Mucosa of rectum (tissue), 2 donors: ENCODE measurements at regions not wholly inside any gene's neighbourhood (a gene's known extent, or its start where the extent isn't known, plus 50 kb on each side); places are given as distances from the start of the nearest gene placed in this dataset.

Experiments
- H3K27ac ChIP-seq, 2 donors: one replicate each; pipeline ENCODE4 v1.7.0; 2013; ENCODE audit warnings: inconsistent platforms in 2 of 2, low read depth in 2 of 2, low read length in 2 of 2
- H3K27me3 ChIP-seq, 2 donors: one replicate each; pipeline ENCODE4 v1.7.0; 2013; ENCODE audit warnings: low read length in 2 of 2; ENCODE audit not compliant: control insufficient read depth in 2 of 2, insufficient read depth in 2 of 2
- H3K36me3 ChIP-seq, 2 donors: one replicate each; pipeline ENCODE4 v1.7.0; 2013; ENCODE audit warnings: low read length in 2 of 2; ENCODE audit not compliant: control insufficient read depth in 2 of 2, insufficient read depth in 2 of 2
- H3K4me1 ChIP-seq, 2 donors: one replicate each; pipeline ENCODE4 v1.7.0; 2013; ENCODE audit warnings: low read length in 2 of 2, mild to moderate bottlenecking in 1 of 2; ENCODE audit not compliant: control insufficient read depth in 2 of 2, insufficient read depth in 2 of 2
- H3K4me3 ChIP-seq, 2 donors: one replicate each; pipeline ENCODE4 v1.7.0; 2013; ENCODE audit warnings: low read length in 2 of 2
- H3K9ac ChIP-seq, 2 donors: one replicate each; pipeline ENCODE4 v1.7.0; 2013; ENCODE audit warnings: low read length in 2 of 2, low read depth in 1 of 2, mild to moderate bottlenecking in 1 of 2
- H3K9me3 ChIP-seq, 2 donors: one replicate each; pipeline ENCODE4 v1.7.0; 2013; ENCODE audit warnings: low read length in 2 of 2; ENCODE audit not compliant: control insufficient read depth in 2 of 2
- donor health status: healthy.
- donor health status: Normal muscosa, but diverticular disease.

DNA sequence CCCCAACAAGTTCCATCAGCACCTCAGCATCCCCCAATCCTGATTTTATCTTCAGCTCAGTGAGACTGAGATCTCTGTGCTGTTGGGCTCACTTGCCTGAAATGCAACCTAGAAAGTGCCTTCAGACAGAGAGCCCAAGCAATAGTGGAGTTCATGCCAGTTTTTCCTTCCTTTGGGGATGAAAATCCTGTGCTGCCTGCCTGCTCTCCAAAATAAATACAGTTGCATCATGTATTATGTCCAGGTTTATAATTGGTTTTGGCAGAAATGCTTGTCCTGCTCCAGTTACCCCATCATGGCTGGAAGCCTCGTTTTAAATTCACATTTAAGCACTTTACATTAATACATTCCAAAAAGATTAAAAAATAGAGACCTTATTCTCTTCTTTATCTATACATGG is 1865.5 kb upstream of the TENM3 start:
- Histone ChIP-seq H3K27me3 (no peaks in the 10 kb centered on the region), H3K27ac (no peak overlapping the region), H3K4me1 (no peaks in the 10 kb centered on the region), H3K4me3 (no peak overlapping the region), H3K36me3 (no peaks in the 10 kb centered on the region), H3K9me3 (no peaks in the 10 kb centered on the region), H3K9ac (no peak overlapping the region)

DNA sequence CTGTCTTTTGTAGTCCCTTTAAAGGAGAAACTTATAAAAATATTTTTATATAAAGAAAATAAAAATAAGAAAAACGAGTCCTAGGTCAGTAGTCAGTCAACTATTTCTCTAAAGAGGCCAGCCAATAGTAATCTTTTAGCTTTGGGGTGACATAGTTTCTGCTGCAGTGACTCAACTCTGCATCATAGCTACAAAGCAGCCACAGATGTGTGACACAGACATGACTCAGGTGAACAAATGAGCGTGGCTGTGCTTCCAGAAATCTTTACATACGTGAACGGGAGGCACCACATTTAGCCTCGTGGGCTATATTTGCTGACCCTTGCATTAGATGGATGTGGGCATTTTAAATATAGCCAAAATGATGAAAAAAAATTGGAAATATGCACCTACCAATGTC is 1862.5 kb upstream of the TENM3 start:
- Histone ChIP-seq H3K4me1 (no peaks in the 10 kb centered on the region), H3K9me3 (no peaks in the 10 kb centered on the region), H3K36me3 (no peaks in the 10 kb centered on the region), H3K27me3 (no peaks in the 10 kb centered on the region), H3K9ac (no peak overlapping the region), H3K4me3 (no peak overlapping the region), H3K27ac (no peak overlapping the region)

DNA sequence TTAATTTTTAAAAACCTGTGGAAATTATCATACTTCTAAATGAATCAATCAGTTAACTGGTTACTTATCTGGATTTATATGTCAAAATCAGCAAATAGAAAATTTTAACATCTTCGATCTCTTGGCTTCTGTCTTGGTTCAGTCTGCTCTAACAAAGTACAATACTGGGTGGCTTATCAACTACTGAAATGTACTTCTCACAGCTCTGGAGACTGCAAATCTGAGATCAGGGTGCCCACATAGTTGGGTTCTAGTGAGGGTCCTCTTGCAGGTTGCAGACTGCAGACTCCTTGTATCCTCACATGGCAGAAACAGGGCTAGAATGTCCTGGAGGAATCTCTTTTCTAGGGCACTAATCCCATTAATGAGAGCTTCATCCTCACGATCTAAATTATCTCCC is 1851.6 kb upstream of the TENM3 start:
- H3K9me3 ChIP-seq = no peaks in the 10 kb centered on the region
- no peak overlapping the region for H3K9ac ChIP-seq
- H3K4me1 ChIP-seq = no peaks in the 10 kb centered on the region
- H3K36me3 ChIP-seq = no peaks in the 10 kb centered on the region
- no peaks in the 10 kb centered on the region for H3K27me3 ChIP-seq
- H3K27ac ChIP-seq = no peak overlapping the region
- no peak overlapping the region for H3K4me3 ChIP-seq

DNA sequence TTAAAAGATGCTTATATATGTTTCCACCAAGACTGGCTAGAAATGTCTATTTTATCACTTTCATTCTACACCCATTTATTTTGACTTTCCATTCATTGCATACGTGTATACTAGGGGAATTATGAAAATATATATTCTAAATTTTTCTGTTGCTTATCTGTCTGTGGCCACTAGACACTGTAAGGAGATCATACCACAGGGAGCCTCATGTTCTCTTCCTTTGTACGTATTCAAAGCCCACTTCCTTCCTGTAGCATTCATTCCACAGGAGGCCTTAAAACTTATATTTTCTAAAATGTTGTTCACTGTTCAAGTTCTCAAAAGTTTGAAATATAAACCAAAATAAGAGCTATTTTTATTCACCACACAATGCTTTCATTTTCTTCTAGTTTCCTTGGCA is 1848.9 kb upstream of the TENM3 start:
- H3K27me3 ChIP-seq = no peaks in the 10 kb centered on the region
- H3K9me3 ChIP-seq = no peaks in the 10 kb centered on the region
- no peak overlapping the region for H3K27ac ChIP-seq
- no peak overlapping the region for H3K9ac ChIP-seq
- no peak overlapping the region for H3K4me3 ChIP-seq
- H3K36me3 ChIP-seq = no peaks in the 10 kb centered on the region
- no peaks in the 10 kb centered on the region for H3K4me1 ChIP-seq

DNA sequence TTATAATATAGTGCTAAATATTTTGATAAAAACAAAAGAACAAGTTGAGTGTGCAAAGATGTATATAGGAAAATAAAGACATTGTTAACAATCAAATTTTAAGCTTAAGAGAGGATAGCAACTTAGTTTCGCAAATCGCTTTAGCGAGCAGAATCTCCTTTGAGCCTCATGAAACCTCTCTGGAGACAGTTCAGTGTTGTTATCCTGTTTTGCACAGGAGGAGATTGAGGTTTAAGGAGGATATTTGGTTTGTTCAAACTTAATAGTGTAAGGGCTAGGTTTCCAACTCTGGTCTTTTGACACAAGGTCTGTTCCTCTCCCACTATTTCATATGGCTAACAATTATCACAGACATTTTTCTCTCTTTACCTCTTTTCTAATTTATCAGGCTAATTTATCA is 1848.5 kb upstream of the TENM3 start:
- H3K9ac ChIP-seq = no peak overlapping the region
- H3K36me3 ChIP-seq = no peaks in the 10 kb centered on the region
- no peaks in the 10 kb centered on the region for H3K9me3 ChIP-seq
- H3K27me3 ChIP-seq = no peaks in the 10 kb centered on the region
- no peak overlapping the region for H3K4me3 ChIP-seq
- no peaks in the 10 kb centered on the region for H3K4me1 ChIP-seq
- H3K27ac ChIP-seq = no peak overlapping the region

DNA sequence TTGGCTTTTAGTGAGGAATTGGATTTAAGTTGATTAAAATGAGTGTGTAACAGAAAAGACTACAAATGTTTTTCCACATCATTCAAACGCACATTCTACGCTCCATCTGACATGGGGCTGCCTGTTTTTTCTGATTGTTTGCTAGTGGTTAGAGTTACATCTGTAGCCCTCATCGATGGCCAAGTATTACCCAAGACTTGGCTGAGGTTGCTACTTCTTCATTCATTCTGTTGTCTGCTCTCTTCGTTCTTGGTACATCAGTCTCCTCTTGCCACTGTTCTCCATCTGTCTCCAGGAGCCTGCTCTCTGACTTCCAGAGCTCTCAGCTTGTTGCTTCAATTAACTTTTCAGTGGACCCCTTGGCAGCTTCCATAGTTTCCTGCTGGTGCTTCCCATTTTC is 1844.6 kb upstream of the TENM3 start:
- Histone ChIP-seq H3K4me3 (no peak overlapping the region), H3K4me1 (no peaks in the 10 kb centered on the region), H3K9me3 (no peaks in the 10 kb centered on the region), H3K27ac (no peak overlapping the region), H3K27me3 (no peaks in the 10 kb centered on the region), H3K9ac (no peak overlapping the region), H3K36me3 (no peaks in the 10 kb centered on the region)

DNA sequence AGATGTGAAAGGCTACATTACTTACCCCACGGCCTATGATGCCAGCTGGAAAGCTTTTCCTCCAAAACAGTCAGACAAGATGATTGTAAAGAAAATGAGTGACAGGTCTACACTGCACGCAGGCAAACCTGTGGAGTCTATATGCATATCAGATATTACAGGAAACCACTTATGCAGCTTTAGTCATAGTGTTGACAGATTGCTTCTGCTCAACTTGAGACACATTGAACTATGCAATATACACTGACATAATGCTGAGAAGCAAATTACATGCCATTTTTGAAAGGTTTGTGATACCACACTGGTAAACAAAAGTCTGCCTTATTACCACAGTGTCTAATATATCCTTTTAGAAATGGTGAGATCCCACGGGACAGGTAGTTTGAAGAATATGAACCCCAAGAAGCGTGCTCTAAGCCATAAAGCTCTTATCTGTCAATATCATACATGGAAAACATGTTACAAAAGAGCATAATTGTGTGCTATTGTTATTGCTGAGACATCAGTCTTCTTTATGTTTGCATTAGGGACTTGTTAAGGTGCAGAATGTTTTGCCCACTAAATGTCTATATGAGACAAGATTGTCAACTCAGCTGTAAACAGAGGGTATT is 1835.8 kb upstream of the TENM3 start:
- Histone ChIP-seq H3K9ac (no peak overlapping the region), H3K27ac (no peak overlapping the region), H3K4me1 (no peaks in the 10 kb centered on the region), H3K9me3 (no peaks in the 10 kb centered on the region), H3K36me3 (no peaks in the 10 kb centered on the region), H3K27me3 (no peaks in the 10 kb centered on the region), H3K4me3 (no peak overlapping the region)

DNA sequence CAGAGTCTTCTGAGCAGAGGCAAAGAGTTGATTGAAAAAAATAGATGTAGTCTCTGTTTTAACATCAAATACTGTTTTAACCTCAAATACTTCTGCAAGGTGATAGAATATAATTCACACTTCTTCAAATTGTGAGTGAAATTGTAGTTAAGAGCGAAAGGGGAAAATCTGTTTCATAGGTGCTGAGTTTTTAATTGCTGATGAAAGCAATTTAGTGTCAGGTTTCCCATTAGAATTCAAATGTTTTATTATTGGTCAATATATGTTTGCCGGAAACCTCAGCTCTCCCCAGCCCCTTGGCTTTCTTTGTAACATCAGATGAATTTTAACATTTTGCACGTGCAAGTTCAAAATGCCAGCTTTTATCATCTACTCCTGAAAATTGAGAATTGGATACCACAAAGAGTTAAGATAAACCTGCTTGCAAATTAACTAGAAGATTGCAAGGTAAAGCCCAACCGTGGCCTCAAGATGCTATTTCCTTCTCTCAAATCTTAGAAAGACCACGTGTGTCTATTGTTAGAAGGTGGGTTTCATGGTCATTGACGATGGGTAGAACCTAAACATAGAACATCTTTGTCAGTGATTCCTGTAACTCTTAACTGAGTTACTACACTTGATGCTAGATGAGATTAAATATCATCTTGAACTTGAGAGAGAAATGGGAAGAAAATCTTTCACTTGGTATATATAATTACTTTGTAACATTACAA is 1824.2 kb upstream of the TENM3 start:
- no peaks in the 10 kb centered on the region for H3K36me3 ChIP-seq
- no peaks in the 10 kb centered on the region for H3K4me1 ChIP-seq
- H3K27ac ChIP-seq = no peak overlapping the region
- no peaks in the 10 kb centered on the region for H3K9me3 ChIP-seq
- no peak overlapping the region for H3K9ac ChIP-seq
- H3K4me3 ChIP-seq = no peak overlapping the region
- H3K27me3 ChIP-seq = no peaks in the 10 kb centered on the region

DNA sequence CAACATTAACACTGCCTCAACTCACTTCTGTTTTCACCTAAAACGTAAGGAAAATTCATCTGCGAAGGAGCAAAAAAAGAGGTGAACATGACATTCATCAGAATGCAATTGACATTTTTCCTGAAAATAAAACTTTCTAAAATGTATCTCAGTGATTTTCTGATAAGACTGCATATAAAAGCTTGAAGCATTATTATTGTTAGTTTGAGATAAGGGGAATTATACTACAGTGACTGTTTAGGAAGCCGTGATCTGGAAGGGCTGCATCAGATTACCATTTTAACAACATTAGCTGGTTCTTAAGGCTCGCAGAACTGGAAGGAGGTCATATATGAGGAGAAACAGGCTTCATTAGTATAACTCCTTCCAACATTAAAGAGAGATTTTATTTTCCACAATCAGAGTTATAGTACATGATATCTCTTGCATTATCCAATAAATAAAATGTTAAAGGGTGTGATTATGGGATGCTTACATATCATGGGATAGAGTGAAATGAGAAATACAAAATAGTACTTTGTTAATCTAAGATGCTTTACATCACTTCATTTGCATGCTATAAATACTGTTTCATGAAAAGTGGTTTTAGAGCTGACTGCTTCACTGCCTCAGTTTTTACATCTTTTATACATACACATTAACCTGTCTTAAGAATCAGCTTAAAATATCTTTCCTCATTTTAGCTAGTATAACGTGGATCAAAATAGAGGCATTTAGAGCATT is 1820.1 kb upstream of the TENM3 start:
- H3K4me1 ChIP-seq = no peaks in the 10 kb centered on the region
- no peak overlapping the region for H3K9ac ChIP-seq
- no peak overlapping the region for H3K27ac ChIP-seq
- no peaks in the 10 kb centered on the region for H3K9me3 ChIP-seq
- no peaks in the 10 kb centered on the region for H3K36me3 ChIP-seq
- H3K27me3 ChIP-seq = no peaks in the 10 kb centered on the region
- H3K4me3 ChIP-seq = no peak overlapping the region

DNA sequence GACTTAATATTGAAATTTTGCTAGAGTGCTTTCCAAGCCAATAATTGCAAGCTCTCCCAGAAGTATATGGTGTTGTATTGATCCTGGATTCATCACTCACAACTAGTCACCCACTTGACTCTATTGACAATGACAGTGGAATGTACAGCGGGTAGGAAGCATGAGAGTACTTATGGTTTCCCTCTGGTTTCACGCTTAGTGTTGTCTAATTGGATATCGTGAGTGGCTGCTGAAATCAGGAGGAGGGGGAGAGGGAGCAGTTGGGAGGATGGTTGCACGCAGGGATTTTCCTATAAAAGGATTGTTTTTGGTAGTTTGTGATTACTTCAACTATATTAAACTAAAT is 1819.5 kb upstream of the TENM3 start:
- no peaks in the 10 kb centered on the region for H3K36me3 ChIP-seq
- H3K4me1 ChIP-seq = no peaks in the 10 kb centered on the region
- H3K27me3 ChIP-seq = no peaks in the 10 kb centered on the region
- H3K4me3 ChIP-seq = no peak overlapping the region
- H3K9me3 ChIP-seq = no peaks in the 10 kb centered on the region
- no peak overlapping the region for H3K9ac ChIP-seq
- H3K27ac ChIP-seq = no peak overlapping the region
